ENCODE measurements at regions not wholly inside any gene's neighbourhood (a gene's known extent, or its start where the extent isn't known, plus 50 kb on each side); places are given as distances from the start of the nearest gene placed in this dataset.
"Not testable (repeated sequence)": the region's sequence is repeated elsewhere in the genome, so short reads cannot be mapped to it uniquely, and the experiment has no call there.

DNA sequence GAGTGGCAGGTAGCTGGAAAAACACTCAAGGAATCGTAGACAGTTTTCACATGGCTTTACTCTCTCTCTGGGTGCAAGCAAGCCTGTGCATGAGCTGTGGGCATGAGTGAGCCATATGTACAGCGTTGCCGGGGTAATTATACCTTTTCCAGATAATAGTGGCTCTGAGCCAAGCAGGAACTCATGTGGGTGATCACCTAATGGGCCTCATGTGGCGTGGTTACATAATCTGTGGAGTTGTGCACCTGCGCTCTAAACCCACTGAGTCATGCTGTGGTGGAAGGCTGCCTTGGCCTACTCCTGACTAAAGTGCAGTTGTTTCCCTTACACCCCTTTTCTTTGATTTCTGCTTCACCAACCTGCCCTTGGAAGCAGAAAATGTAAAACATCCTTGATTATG, 1564.5 kb upstream of the PCDH10 start:
- no peak for TF ChIP-seq Cebpa-rat (IDR thresholded peaks at IDR 0.05)
- H4K20me1 ChIP-seq, result no peaks in the 10 kb centered on the region
- no peak overlapping the region for H3K27ac ChIP-seq
- no peaks in the 10 kb centered on the region for H3K36me3 ChIP-seq
- no peaks in the 10 kb centered on the region for H3K4me1 ChIP-seq
- H3K9ac ChIP-seq, result no peak overlapping the region
- H3K9me3 ChIP-seq (replicated peaks in 1 of 11), result peaks cover 0 to 10% (median 0%) of the 10 kb centered on the region in 11 experiments; a peak in 2 of 22 replicates
- no peak overlapping the region for H3K4me2 ChIP-seq
- H3K27me3 ChIP-seq, result no peaks in the 10 kb centered on the region
- no peak overlapping the region for H3K4me3 ChIP-seq

DNA sequence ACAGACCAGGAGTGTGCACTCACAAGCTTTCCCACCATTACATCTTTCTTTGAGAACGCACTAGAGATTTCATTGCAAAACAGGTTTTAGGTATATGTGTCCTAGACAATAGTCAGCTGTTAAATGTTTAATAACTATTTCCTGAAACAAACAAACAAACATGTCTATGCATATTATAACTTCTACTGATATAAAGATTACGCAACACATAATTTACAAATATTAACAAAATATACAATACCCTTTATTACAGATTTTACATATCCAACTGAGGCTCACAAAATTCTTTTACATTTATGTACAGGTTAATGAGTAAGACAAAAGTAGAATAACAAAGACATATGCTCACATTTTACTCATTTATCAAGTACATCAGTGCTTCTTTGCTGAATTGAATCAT, 1554.0 kb upstream of the PCDH10 start:
- no peak overlapping the region for H3K27ac ChIP-seq
- H4K20me1 ChIP-seq, result no peaks in the 10 kb centered on the region
- H3K4me2 ChIP-seq, result no peak overlapping the region
- no peaks in the 10 kb centered on the region for H3K36me3 ChIP-seq
- no peak overlapping the region for H3K4me3 ChIP-seq
- TF ChIP-seq Cebpa-rat (IDR thresholded peaks at IDR 0.05), result peak in 2 of 11 experiments; percentile 30 to 61; a peak in 1 of 22 replicates
- no peaks in the 10 kb centered on the region for H3K9me3 ChIP-seq (replicated peaks in 1 of 11)
- H3K9ac ChIP-seq, result no peak overlapping the region
- H3K4me1 ChIP-seq, result no peaks in the 10 kb centered on the region
- H3K27me3 ChIP-seq, result no peaks in the 10 kb centered on the region

DNA sequence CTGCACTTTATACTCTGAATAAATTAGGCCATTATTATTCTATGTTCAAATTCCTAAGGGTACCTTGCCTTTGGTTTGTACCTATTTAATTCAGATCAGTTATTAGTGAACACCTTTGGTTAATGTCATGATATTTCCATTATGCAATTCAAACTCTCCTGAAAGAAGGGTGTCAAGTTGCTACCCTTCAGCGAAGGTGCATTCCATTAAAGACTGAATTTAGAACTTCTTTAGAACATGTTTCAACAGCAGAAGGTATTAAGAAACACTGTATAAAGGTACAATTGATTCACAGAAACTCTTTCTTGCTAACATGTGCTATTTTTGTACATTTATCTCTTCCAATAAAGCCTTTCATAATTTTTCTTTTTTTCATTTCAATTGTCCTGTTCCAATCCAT, 1545.4 kb upstream of the PCDH10 start:
- Histone ChIP-seq H3K27ac (no peak overlapping the region), H3K36me3 (no peaks in the 10 kb centered on the region), H3K4me1 (no peaks in the 10 kb centered on the region), H4K20me1 (no peaks in the 10 kb centered on the region), H3K9ac (no peak overlapping the region), H3K27me3 (no peaks in the 10 kb centered on the region), H3K9me3 (replicated peaks in 1 of 11) (no peaks in the 10 kb centered on the region), H3K4me3 (no peak overlapping the region), H3K4me2 (no peak overlapping the region)
- no peak for TF ChIP-seq Cebpa-rat (IDR thresholded peaks at IDR 0.05)

DNA sequence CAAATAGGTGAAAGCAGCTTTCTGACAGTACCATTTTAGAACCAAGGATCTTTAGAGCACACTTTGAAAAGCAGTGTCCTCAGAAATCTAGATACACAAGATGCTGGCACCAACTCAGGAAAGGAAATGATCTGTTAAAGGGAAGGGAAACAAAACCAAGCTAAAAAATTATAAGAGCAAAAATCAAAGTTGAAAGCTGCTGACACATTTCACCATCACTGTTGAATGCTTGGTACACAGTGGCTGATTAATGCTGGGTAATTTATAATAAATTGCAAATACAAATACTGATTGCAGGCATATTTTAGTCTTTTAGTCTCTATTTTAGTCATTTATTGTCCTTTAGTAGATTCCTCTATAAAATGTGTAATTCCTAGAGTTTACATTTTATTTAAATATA, 1540.1 kb upstream of the PCDH10 start:
- Histone ChIP-seq H3K4me3 (no peak overlapping the region), H3K27me3 (no peaks in the 10 kb centered on the region), H3K4me1 (no peaks in the 10 kb centered on the region), H3K36me3 (no peaks in the 10 kb centered on the region), H4K20me1 (no peaks in the 10 kb centered on the region), H3K9ac (no peak overlapping the region), H3K4me2 (no peak overlapping the region), H3K27ac (no peak overlapping the region), H3K9me3 (replicated peaks in 1 of 11) (no peaks in the 10 kb centered on the region)
- no peak for TF ChIP-seq Cebpa-rat (IDR thresholded peaks at IDR 0.05)

DNA sequence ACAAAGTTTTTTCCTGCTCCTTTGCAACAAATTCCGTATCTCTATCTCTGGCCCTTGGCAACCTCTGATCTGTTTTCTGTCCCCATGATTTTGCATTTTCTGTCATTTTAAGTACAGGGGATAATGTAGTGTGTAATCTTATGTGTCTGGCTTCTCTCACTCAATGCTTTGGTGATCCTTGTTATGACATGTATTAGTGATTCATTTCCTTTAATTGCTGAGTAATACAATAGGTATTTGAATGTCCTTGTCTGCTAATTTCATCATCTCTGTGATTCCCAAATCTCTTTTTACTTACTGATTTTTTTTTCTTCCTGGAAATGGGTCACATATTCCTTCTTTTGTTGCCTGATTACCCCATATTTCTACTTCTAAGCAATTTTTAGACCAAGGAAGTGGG, 1538.6 kb upstream of the PCDH10 start:
- not testable (repeated sequence) for H3K9me3 ChIP-seq (replicated peaks in 1 of 11); H3K27ac ChIP-seq; H3K27me3 ChIP-seq; H3K4me2 ChIP-seq; H3K9ac ChIP-seq; H3K4me1 ChIP-seq; H3K4me3 ChIP-seq; H4K20me1 ChIP-seq; H3K36me3 ChIP-seq

DNA sequence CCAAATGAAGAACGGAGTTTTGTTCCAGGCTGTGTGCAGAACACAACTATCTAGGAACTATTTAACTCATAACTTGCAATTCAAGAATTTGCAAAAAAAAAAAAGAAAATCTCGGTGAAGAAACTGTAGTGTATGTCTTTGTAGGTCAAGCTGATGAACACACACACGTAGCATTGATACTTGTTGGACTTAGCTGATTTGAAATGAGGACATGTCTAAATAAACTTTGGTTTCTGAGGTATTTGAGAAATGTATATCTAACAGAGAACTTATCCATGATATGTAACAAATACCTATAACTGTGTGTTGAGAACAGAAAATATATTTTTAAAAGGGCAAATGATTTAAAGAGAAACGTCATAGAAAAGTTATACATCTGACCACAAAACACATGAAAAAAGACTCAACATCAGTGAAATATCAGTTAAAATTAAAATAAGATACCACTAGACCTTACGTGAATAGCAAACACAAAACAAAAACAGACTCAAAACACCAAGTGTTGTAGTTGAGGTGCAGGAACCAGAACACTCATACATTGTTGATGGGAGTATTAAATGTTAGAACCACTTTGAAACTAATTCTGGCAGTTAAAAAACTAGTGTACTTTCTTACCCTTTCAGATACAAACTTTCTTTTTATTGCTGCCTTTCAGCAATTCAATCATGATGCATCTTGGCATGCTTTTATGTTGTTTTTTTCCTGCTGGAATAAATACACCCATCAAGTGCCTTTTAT, 1535.8 kb upstream of the PCDH10 start:
- Histone ChIP-seq H3K4me2 (no peak overlapping the region), H3K9ac (no peak overlapping the region), H3K4me3 (no peak overlapping the region), H3K27ac (no peak overlapping the region), H4K20me1 (no peaks in the 10 kb centered on the region), H3K4me1 (no peaks in the 10 kb centered on the region), H3K36me3 (no peaks in the 10 kb centered on the region), H3K27me3 (no peaks in the 10 kb centered on the region), H3K9me3 (replicated peaks in 1 of 11) (no peaks in the 10 kb centered on the region)
- TF ChIP-seq Cebpa-rat (IDR thresholded peaks at IDR 0.05), result no peak

DNA sequence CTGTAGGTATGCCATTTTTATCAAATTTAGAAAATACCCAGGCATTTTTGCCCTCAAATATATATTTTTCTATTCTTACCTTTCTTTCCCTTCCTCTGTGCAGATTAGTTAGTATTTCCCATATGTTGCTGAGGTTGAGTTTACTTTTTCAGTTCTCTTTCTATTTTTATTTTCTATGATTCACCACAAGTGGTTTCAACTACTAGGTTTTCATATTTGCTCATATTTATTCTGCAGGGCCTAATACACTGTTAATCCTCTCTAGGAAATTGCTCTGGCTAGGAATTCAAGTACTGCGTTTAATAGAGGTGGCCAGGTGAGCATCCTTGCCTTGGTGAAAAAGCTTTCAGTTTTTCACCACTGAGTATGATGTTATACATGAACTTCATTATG, 1535.3 kb upstream of the PCDH10 start:
- no peak for TF ChIP-seq Cebpa-rat (IDR thresholded peaks at IDR 0.05)
- H4K20me1 ChIP-seq, result no peaks in the 10 kb centered on the region
- H3K36me3 ChIP-seq, result no peaks in the 10 kb centered on the region
- no peak overlapping the region for H3K27ac ChIP-seq
- H3K9me3 ChIP-seq (replicated peaks in 1 of 11), result no peaks in the 10 kb centered on the region
- H3K4me3 ChIP-seq, result no peak overlapping the region
- H3K9ac ChIP-seq, result no peak overlapping the region
- no peaks in the 10 kb centered on the region for H3K4me1 ChIP-seq
- H3K27me3 ChIP-seq, result no peaks in the 10 kb centered on the region
- no peak overlapping the region for H3K4me2 ChIP-seq

DNA sequence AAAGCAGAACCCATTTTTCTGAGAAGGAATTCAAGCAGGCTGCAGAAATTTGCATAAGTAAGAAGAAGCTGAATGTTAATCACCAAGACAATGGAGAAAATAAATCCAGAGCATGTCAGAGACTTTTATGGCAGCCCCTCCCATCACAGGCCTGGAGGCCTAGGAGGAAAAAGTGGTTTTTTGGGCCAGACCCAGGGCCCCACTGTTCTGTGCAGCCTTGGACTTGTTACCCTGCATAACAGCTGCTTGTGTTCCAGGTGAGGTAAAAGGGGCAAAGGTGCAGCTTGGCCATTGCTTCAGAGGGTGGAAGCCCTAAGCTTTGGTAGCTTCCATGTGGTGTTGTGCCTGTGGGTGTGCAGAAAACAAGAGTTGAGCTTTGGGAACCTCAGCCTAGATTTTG, 1516.2 kb upstream of the PCDH10 start:
- H3K27me3 ChIP-seq, result no peaks in the 10 kb centered on the region
- H3K9ac ChIP-seq, result no peak overlapping the region
- H3K36me3 ChIP-seq, result no peaks in the 10 kb centered on the region
- H3K9me3 ChIP-seq (replicated peaks in 1 of 11), result peaks cover 8 to 36% (median 20%) of the 10 kb centered on the region in 11 experiments
- no peaks in the 10 kb centered on the region for H3K4me1 ChIP-seq
- no peak overlapping the region for H3K27ac ChIP-seq
- TF ChIP-seq Cebpa-rat (IDR thresholded peaks at IDR 0.05), result no peak
- H4K20me1 ChIP-seq, result no peaks in the 10 kb centered on the region
- no peak overlapping the region for H3K4me2 ChIP-seq
- H3K4me3 ChIP-seq, result no peak overlapping the region

DNA sequence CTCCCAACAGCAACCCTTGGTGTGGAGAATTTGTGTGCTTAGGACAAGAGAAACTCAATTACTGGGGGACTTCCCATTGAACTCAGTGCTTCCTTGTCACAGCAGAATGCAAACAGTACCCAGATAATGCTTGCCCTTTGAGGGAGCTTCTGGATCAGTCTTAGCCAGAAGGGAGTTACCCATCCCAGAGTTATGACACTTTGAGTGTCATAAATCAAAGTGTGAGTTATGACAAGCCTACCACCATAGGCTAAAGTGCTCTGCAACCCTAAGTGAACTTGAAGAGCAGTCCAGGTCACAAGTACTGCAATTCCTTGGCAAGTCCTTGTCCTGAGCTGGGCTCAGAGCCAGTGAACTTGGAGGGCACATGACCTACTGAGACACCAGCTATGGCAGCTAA, 1513.9 kb upstream of the PCDH10 start:
- TF ChIP-seq Cebpa-rat (IDR thresholded peaks at IDR 0.05), result no peak
- Histone ChIP-seq H3K27ac (no peak overlapping the region), H3K4me2 (no peak overlapping the region), H4K20me1 (no peaks in the 10 kb centered on the region), H3K9ac (no peak overlapping the region), H3K36me3 (no peaks in the 10 kb centered on the region), H3K27me3 (no peaks in the 10 kb centered on the region), H3K9me3 (replicated peaks in 1 of 11) (peaks cover 8 to 36% (median 20%) of the 10 kb centered on the region in 11 experiments), H3K4me3 (no peak overlapping the region), H3K4me1 (no peaks in the 10 kb centered on the region)

DNA sequence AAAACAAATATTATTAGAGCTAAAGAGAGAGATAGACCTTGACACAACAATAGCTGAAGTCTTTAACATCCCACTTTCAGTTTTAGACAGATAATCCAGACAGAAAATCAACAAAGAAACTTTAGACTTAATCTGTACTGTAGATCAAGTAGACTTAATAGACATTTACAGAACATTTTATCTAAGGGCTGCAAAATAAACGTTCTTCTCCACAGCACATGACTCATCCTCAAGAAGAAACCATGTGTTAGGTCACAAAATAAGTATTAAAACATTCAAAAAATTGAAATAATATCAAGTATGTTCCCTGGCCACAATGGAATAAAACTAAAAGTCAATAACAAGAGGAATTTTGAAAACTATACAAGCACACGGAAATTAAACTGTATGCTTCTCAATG, 1510.3 kb upstream of the PCDH10 start:
- Histone ChIP-seq H3K9me3 (replicated peaks in 1 of 11) (peaks cover 0 to 23% (median 8%) of the 10 kb centered on the region in 11 experiments; a peak in 8 of 22 replicates), H3K27ac (no peak overlapping the region), H3K4me2 (no peak overlapping the region), H3K9ac (no peak overlapping the region), H3K36me3 (no peaks in the 10 kb centered on the region), H3K4me3 (no peak overlapping the region), H3K4me1 (no peaks in the 10 kb centered on the region), H4K20me1 (no peaks in the 10 kb centered on the region), H3K27me3 (no peaks in the 10 kb centered on the region)
- no peak for TF ChIP-seq Cebpa-rat (IDR thresholded peaks at IDR 0.05)

Data from BLaER1 treated with 17β-estradiol and CSF1 and Interleukin-3, amounts not matched to agents 10 nM and 100 nM (cell line).